ENCODE measurements at regions not wholly inside any gene's neighbourhood (a gene's known extent, or its start where the extent isn't known, plus 50 kb on each side); places are given as distances from the start of the nearest gene placed in this dataset.

GRCh38 chr18:67290421-67290820 is 226.1 kb downstream of the DSEL start:
- no peak for DNase-seq

- no peak for DNase-seq
These were observed 230.9 kb downstream of the DSEL start for GRCh38 chr18:67285583-67285982.

- no peak for DNase-seq
These were observed 233.7 kb downstream of the DSEL start for GRCh38 chr18:67282796-67283195.

GRCh38 chr18:67281746-67282145 is 234.8 kb downstream of the DSEL start:
- DNase-seq = no peak

GRCh38 chr18:67280486-67281242 is 235.9 kb downstream of the DSEL start:
- no peak for DNase-seq

GRCh38 chr18:67279988-67280387 is 236.5 kb downstream of the DSEL start:
- DNase-seq = no peak

GRCh38 chr18:67278984-67279383 is 237.5 kb downstream of the DSEL start:
- DNase-seq = no peak

- DNase-seq = no peak
These were observed 239.9 kb downstream of the DSEL start for GRCh38 chr18:67276638-67277037.

- no peak for DNase-seq
These were observed 243.2 kb downstream of the DSEL start for GRCh38 chr18:67273288-67273687.

- no peak for DNase-seq
These were observed 247.3 kb downstream of the DSEL start for GRCh38 chr18:67269206-67269605.

- no peak for DNase-seq
These were observed 248.0 kb downstream of the DSEL start for GRCh38 chr18:67268530-67268929.

GRCh38 chr18:67266246-67267237 is 250.0 kb downstream of the DSEL start:
- DNase-seq = peak in 1 of 3 donors; percentile 25

GRCh38 chr18:67265464-67266245 is 250.9 kb downstream of the DSEL start:
- peak in 1 of 3 donors; percentile 54 for DNase-seq

GRCh38 chr18:67261931-67262552 is 254.5 kb downstream of the DSEL start:
- DNase-seq = no peak

- DNase-seq = no peak
These were observed 255.7 kb downstream of the DSEL start for GRCh38 chr18:67260841-67261240.

- no peak for DNase-seq
These were observed 265.6 kb downstream of the DSEL start for GRCh38 chr18:67250776-67251424.

GRCh38 chr18:67243799-67244587 is 272.5 kb downstream of the DSEL start:
- DNase-seq = peak in 1 of 3 donors; percentile 3

- DNase-seq = no peak
These were observed 274.5 kb downstream of the DSEL start for GRCh38 chr18:67242001-67242400.

GRCh38 chr18:67241299-67241698 is 275.2 kb downstream of the DSEL start:
- DNase-seq = no peak

GRCh38 chr18:67239826-67240225 is 276.7 kb downstream of the DSEL start:
- no peak for DNase-seq

Data from muscle of back (tissue), 3 donors.